Heart right ventricle (tissue), 16 donors: ENCODE measurements at regions not wholly inside any gene's neighbourhood (a gene's known extent, or its start where the extent isn't known, plus 50 kb on each side); places are given as distances from the start of the nearest gene placed in this dataset.

Experiments
- ATAC-seq, 8 donors: fragments of 200-7000 bp; cut with Tn5 transposase; one replicate each; pipeline ENCODE4 v1.9.1; 2020; ENCODE audit warnings: mild to moderate bottlenecking in 8 of 8, moderate library complexity in 8 of 8, moderate number of reproducible peaks in 1 of 8
- DNase-seq, 2 donors: peaks; one replicate each; pipeline ENCODE4 v3.0.0-alpha.2; 2020
- H3K27ac ChIP-seq, 10 donors: fragments of 200-600 bp; sonication (generic) in 2 of 10; one replicate each; pipeline versions ENCODE4 v1.5.0 to v1.8.0; 2020 to 2022; ENCODE audit warnings: mild to moderate bottlenecking in 3 of 10
- H3K27me3 ChIP-seq, 7 donors: fragments of 200-600 bp; one replicate each; pipeline ENCODE4 v1.8.0; 2021 to 2022; ENCODE audit warnings: mild to moderate bottlenecking in 2 of 7
- H3K36me3 ChIP-seq, 9 donors: fragments of 200-600 bp; sonication (generic) in 1 of 9; one replicate each; pipeline versions ENCODE4 v1.5.0 to v1.8.0; 2020 to 2022; ENCODE audit warnings: mild to moderate bottlenecking in 2 of 9
- H3K4me1 ChIP-seq, 9 donors: fragments of 200-600 bp; sonication (generic) in 1 of 9; one replicate each; pipeline versions ENCODE4 v1.5.0 to v1.8.0; 2020 to 2022; ENCODE audit warnings: mild to moderate bottlenecking in 4 of 9
- H3K4me3 ChIP-seq, 10 donors: fragments of 200-600 bp; sonication (generic) in 2 of 10; one replicate each; pipeline versions ENCODE4 v1.5.0 to v1.8.0; 2020 to 2022; ENCODE audit warnings: mild to moderate bottlenecking in 7 of 10, moderate library complexity in 2 of 10
- H3K9me3 ChIP-seq, 11 donors: fragments of 200-600 bp in 10 of 11; sonication (generic) in 2 of 11; one replicate each; pipeline versions ENCODE4 v1.5.0 to v1.8.0; 2013 to 2022; ENCODE audit warnings: mild to moderate bottlenecking in 2 of 11, control low read depth in 1 of 11, moderate library complexity in 1 of 11
- WGBS, 2 donors: extraction: QIAGEN DNeasy Blood & Tissue Kit; methylation state at CpG; one replicate each; pipeline ENCODE4 v1.1.7; 2013; ENCODE audit warnings: inconsistent platforms in 1 of 2; 5-methylcytosine and 5-hydroxymethylcytosine counted together
- intact Hi-C, 10 donors: fragments of 100-400 bp; cut with DNase I; formaldehyde crosslinking; loops; one replicate each; pipeline versions ENCODE4 v1.11.1 to v1.14.2; 2022
- TF ChIP-seq, protein P1 (sequence below), 9 donors: fragments of 200-600 bp; sonication (generic) in 2 of 9; IDR thresholded peaks; one replicate each; pipeline versions ENCODE4 v1.5.0 to v1.8.0; 2021 to 2022; ENCODE audit warnings: antibody characterized with exemption in 9 of 9, mild to moderate bottlenecking in 5 of 9, moderate library complexity in 1 of 9
- donor health status: Arrhythmogenic right ventricular cardiomyopathy.
- donor health status: ischemic (EF 13 %, LVEDD 7.1; RV severe dilation, severe dysfunction).
- donor health status: healthy with polysubstance abuse.
- donor health status: DM: no; HTN: yes; CAD: no.
- donor health status: DM: no; HTN: no; CAD: no.
- donor health status: ischemic (EF 25% LVEDD 6.9; RV normal size, moderate dysfunction).
- donor health status: ischemic (EF 25% LVEDD 5.7; RV mildly dilated, moderate dysfunction).
- donor health status: healthy.
- donor health status: DM: yes; HTN: yes; CAD: no.
- donor health status: Ischemic cardiomyopathy.
- donor health status: ischemic (EF 35%, LVEDD 5.7; RV mildly dilated, moderate dysfunction).
- donor health status: nonischemic (EF 11% LVEDD 7.7; RV severe dilation, severe dysfunction).
- donor health status: DM: yes; HTN: yes; CAD: no.
- donor health status: PGD.
- donor health status: ischemic (EF 29% LVEDD 5.4; RV normal size, mild dysfunction).
- donor health status: nonischemic (EF 23%, LVEDD 6.1; RV moderate dilation, normal function).

DNA sequence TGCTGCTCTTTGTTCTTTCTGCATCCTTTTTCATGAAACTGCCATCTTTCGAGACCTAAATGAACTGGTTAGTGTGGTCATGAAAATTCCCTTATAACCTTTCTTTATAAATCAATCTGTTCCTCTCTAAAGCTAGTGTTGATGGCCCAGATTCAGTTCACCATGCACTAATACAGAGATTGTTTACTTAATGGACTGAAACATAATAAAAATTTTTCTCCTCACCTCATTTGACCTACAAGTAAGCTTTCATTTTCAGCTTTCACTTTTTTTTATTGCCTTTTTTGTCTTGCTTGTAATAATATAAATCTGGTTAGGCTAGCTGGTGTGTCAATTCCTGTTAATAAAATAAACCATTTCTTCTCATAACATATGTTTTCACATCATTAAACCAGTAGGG, 183.8 kb downstream of the CCDC59 start:
- Histone ChIP-seq H3K27ac (no peak overlapping the region), H3K9me3 (peaks cover 0 to 2% (median 0%) of the 10 kb centered on the region in 11 donors), H3K4me3 (no peak overlapping the region), H3K4me1 (no peaks in the 10 kb centered on the region), H3K36me3 (no peaks in the 10 kb centered on the region), H3K27me3 (no peaks in the 10 kb centered on the region)
- intact Hi-C loops, result no loop called here
- ATAC-seq (no peak), DNase-seq (no peak)
- TF ChIP-seq, protein P1, sequence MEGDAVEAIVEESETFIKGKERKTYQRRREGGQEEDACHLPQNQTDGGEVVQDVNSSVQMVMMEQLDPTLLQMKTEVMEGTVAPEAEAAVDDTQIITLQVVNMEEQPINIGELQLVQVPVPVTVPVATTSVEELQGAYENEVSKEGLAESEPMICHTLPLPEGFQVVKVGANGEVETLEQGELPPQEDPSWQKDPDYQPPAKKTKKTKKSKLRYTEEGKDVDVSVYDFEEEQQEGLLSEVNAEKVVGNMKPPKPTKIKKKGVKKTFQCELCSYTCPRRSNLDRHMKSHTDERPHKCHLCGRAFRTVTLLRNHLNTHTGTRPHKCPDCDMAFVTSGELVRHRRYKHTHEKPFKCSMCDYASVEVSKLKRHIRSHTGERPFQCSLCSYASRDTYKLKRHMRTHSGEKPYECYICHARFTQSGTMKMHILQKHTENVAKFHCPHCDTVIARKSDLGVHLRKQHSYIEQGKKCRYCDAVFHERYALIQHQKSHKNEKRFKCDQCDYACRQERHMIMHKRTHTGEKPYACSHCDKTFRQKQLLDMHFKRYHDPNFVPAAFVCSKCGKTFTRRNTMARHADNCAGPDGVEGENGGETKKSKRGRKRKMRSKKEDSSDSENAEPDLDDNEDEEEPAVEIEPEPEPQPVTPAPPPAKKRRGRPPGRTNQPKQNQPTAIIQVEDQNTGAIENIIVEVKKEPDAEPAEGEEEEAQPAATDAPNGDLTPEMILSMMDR (IDR thresholded peaks at IDR 0.05), result no peak
- 81 to 82% methylated on average over 1 of the region's 1 CpG for WGBS, 2 donors

DNA sequence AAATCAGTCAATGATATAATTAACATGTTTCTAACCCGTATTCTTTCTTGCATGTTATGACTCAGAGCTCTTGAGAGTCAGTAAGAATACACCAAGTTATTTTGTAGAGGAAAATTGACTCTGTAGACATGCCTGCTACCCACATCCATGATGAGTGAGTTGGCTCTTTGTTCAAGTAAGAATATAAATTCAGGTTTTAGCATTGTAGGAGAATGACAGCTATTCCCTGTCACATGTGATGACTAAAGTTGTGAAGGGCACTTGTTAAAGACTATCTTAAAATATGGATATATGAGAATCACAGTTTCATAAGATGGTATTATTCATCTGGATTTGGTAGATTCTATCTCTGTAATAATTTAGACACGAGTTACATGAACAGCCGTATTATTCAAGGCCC, 209.1 kb downstream of the CCDC59 start:
- intact Hi-C loops, result loop anchor here in 1 of 10 donors (10.0 kb wide), 1 partner anchor 296 kb away; no protein-coding TSS in a partner anchor
- H3K36me3 ChIP-seq, result no peaks in the 10 kb centered on the region
- H3K27me3 ChIP-seq, result no peaks in the 10 kb centered on the region
- ATAC-seq (no peak), DNase-seq (no peak)
- WGBS, 2 donors, result 68 to 72% methylated on average over 3 of the region's 3 CpGs
- TF ChIP-seq, protein P1 (IDR thresholded peaks at IDR 0.05), result no peak
- no peaks in the 10 kb centered on the region for H3K4me1 ChIP-seq
- H3K9me3 ChIP-seq, result peaks cover 0 to 2% (median 0%) of the 10 kb centered on the region in 11 donors
- no peak overlapping the region for H3K27ac ChIP-seq
- H3K4me3 ChIP-seq, result no peak overlapping the region

DNA sequence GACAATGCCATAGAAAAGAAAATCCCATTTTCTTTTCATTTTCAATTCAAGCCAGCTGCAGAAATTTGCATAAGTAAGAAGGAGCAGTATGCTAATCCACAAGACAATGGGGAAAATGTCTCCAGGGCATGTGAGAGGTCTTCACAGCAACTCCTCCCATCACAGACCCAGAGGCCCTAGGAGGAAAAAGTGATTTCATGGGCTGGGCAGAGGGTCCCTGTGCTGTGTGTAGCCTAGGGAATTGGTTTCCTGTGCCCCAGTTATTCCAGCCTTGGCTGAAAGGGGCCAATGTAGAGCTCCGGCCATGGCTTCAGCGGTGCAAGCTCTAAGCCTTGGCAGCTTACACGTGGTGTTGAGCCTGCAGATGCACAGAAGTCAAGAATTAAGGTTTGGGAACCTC, 211.4 kb downstream of the CCDC59 start:
- Histone ChIP-seq H3K36me3 (no peaks in the 10 kb centered on the region), H3K27me3 (no peaks in the 10 kb centered on the region), H3K9me3 (peaks cover 0 to 2% (median 0%) of the 10 kb centered on the region in 11 donors), H3K4me3 (no peak overlapping the region), H3K27ac (no peak overlapping the region), H3K4me1 (no peaks in the 10 kb centered on the region)
- intact Hi-C loops, result loop anchor here in 1 of 10 donors (10.0 kb wide), 1 partner anchor 298 kb away; no protein-coding TSS in a partner anchor
- TF ChIP-seq, protein P1 (IDR thresholded peaks at IDR 0.05), result no peak
- ATAC-seq, result no peak
- DNase-seq, result no peak
- WGBS, 2 donors, result 67 to 77% methylated on average over 3 of the region's 3 CpGs

DNA sequence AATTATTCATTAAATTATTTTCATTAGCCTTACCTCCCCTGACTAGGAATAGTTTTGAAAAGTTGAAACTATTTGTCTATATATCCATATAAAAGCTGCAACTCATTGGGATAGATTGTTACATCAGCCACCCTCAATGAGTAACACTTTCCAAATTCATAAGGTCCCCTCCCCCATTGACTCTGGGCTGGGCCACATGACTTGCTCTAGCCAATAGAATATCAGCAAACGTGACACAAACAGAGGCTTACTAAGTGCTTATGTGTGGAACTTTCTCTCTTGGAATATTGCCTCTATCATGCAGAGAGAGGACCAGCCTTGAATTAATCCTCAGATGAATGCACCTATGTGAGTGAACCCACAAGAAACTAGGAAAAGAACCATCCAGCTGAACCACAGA, 213.7 kb downstream of the CCDC59 start:
- Histone ChIP-seq H3K27me3 (no peaks in the 10 kb centered on the region), H3K4me3 (no peak overlapping the region), H3K9me3 (peaks cover 0 to 2% (median 0%) of the 10 kb centered on the region in 11 donors), H3K27ac (no peak overlapping the region), H3K36me3 (no peaks in the 10 kb centered on the region), H3K4me1 (no peaks in the 10 kb centered on the region)
- intact Hi-C loops, result loop anchor here in 1 of 10 donors (10.0 kb wide), 1 partner anchor 300 kb away; no protein-coding TSS in a partner anchor
- ATAC-seq (no peak), DNase-seq (no peak)
- TF ChIP-seq, protein P1 (IDR thresholded peaks at IDR 0.05), result no peak
- WGBS, 2 donors, result 56 to 74% methylated on average over 1 of the region's 1 CpG
